ENCODE measurements at regions not wholly inside any gene's neighbourhood (a gene's known extent, or its start where the extent isn't known, plus 50 kb on each side); places are given as distances from the start of the nearest gene placed in this dataset.

DNA sequence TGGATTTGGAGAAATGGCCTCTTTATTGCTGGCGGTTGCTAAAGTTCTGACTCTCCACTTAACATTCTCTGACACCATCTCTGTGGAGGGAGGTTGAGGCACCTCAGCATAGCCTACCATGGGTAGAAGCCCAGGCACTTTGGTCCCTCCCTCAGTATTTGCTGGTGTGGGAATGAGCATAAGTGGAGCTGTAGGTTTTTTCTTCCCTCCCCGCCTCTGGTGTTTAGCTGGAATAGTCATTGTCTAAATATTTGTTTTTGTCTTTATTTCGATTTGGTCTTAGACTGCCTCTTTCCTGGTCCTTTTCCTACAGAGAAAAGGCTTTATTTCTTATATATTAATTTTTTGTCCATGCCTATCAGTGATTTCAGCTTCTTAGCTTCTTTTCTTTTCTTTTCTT, 203.4 kb upstream of the AGR3 start:
- TF ChIP-seq, protein P1, sequence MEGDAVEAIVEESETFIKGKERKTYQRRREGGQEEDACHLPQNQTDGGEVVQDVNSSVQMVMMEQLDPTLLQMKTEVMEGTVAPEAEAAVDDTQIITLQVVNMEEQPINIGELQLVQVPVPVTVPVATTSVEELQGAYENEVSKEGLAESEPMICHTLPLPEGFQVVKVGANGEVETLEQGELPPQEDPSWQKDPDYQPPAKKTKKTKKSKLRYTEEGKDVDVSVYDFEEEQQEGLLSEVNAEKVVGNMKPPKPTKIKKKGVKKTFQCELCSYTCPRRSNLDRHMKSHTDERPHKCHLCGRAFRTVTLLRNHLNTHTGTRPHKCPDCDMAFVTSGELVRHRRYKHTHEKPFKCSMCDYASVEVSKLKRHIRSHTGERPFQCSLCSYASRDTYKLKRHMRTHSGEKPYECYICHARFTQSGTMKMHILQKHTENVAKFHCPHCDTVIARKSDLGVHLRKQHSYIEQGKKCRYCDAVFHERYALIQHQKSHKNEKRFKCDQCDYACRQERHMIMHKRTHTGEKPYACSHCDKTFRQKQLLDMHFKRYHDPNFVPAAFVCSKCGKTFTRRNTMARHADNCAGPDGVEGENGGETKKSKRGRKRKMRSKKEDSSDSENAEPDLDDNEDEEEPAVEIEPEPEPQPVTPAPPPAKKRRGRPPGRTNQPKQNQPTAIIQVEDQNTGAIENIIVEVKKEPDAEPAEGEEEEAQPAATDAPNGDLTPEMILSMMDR (IDR thresholded peaks at IDR 0.05; ENCODE audit: unreplicated experiment): no peak
- Mint-ChIP-seq H3K4me1 (ENCODE audit: unreplicated experiment) (peaks cover 7% of the 10 kb centered on the region), H3K27me3 (ENCODE audit: unreplicated experiment) (no peaks in the 10 kb centered on the region), H3K9me3 (ENCODE audit: unreplicated experiment) (no peaks in the 10 kb centered on the region), H3K27ac (ENCODE audit: unreplicated experiment) (no peak overlapping the region), H3K4me3 (ENCODE audit: unreplicated experiment) (no peak overlapping the region), H3K36me3 (ENCODE audit: low read depth, unreplicated experiment) (no peaks in the 10 kb centered on the region)
- DNase-seq (ENCODE audit: low spot score): no peak

DNA sequence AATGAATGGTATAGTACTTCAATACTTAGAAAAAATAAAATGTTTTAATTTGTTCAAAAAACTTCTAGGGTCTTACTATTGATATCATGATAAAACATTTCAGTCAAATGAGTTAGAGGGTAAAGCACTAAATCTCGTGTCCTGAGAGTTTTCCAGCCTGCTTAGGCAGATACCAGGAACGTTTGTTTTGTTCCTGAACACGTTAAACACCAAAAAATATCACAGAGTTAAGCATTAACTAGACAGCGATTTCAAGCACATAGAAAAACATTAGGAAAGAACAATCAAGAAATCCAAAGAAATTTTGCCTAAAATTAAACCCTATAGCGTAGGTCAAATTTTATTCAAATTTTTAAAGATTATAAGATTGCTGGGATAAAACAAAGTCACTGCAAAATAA, 204.6 kb upstream of the AGR3 start:
- H3K27me3 Mint-ChIP-seq (ENCODE audit: unreplicated experiment): no peaks in the 10 kb centered on the region
- peaks cover 7% of the 10 kb centered on the region for H3K4me1 Mint-ChIP-seq (ENCODE audit: unreplicated experiment)
- TF ChIP-seq, protein P1 (IDR thresholded peaks at IDR 0.05; ENCODE audit: unreplicated experiment): no peak
- DNase-seq (ENCODE audit: low spot score): no peak
- no peaks in the 10 kb centered on the region for H3K9me3 Mint-ChIP-seq (ENCODE audit: unreplicated experiment)
- no peak overlapping the region for H3K27ac Mint-ChIP-seq (ENCODE audit: unreplicated experiment)
- no peak overlapping the region for H3K4me3 Mint-ChIP-seq (ENCODE audit: unreplicated experiment)
- no peaks in the 10 kb centered on the region for H3K36me3 Mint-ChIP-seq (ENCODE audit: low read depth, unreplicated experiment)

DNA sequence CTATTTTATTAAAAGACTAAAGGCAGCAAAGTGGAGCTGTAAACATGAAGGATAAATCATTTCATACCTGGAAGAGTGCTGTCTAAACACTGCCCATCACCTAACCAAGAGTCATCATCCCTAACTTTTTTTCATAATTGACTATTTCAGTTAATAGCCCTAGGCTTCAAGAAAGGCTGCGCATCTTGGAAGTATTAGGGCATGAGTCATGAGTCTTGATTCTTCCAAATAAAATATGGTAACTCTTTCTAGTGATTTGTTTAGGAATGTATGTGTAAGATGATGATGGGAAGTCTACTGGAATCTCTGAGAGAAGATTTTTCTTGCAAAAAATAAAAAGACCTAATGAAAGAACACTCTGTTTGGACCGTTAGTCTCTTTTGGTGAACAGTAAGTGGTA, 207.7 kb upstream of the AHR start:
- Mint-ChIP-seq H3K27me3 (ENCODE audit: unreplicated experiment) (no peaks in the 10 kb centered on the region), H3K4me1 (ENCODE audit: unreplicated experiment) (no peaks in the 10 kb centered on the region), H3K9me3 (ENCODE audit: unreplicated experiment) (no peaks in the 10 kb centered on the region), H3K4me3 (ENCODE audit: unreplicated experiment) (no peak overlapping the region), H3K27ac (ENCODE audit: unreplicated experiment) (no peak overlapping the region), H3K36me3 (ENCODE audit: low read depth, unreplicated experiment) (no peaks in the 10 kb centered on the region)
- DNase-seq (ENCODE audit: low spot score): no peak
- TF ChIP-seq, protein P1 (IDR thresholded peaks at IDR 0.05; ENCODE audit: unreplicated experiment): no peak

DNA sequence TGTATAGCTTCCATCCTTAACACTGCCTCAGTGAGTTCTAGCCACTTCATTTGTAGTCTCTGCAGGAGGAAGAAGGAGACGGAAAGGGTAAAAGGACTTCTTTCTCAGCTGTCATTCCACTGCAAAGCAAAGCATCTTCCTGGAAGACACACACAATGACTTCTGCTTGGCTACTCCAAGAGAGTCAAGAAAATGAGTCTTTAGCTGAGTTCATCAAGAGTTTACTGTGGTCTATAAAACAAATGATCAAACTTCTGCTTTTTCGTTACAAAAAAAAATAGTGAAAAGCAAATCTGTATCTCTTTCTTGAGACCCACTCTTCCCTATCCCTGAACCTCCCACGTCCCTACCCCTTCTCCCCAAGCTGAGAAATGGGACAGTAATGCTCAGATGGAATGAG, 205.0 kb upstream of the AHR start:
- H3K4me1 Mint-ChIP-seq (ENCODE audit: unreplicated experiment): no peaks in the 10 kb centered on the region
- no peaks in the 10 kb centered on the region for H3K36me3 Mint-ChIP-seq (ENCODE audit: low read depth, unreplicated experiment)
- no peak for DNase-seq (ENCODE audit: low spot score)
- no peaks in the 10 kb centered on the region for H3K9me3 Mint-ChIP-seq (ENCODE audit: unreplicated experiment)
- TF ChIP-seq, protein P1 (IDR thresholded peaks at IDR 0.05; ENCODE audit: unreplicated experiment): no peak
- no peak overlapping the region for H3K27ac Mint-ChIP-seq (ENCODE audit: unreplicated experiment)
- H3K27me3 Mint-ChIP-seq (ENCODE audit: unreplicated experiment): peaks cover 2% of the 10 kb centered on the region
- no peak overlapping the region for H3K4me3 Mint-ChIP-seq (ENCODE audit: unreplicated experiment)

DNA sequence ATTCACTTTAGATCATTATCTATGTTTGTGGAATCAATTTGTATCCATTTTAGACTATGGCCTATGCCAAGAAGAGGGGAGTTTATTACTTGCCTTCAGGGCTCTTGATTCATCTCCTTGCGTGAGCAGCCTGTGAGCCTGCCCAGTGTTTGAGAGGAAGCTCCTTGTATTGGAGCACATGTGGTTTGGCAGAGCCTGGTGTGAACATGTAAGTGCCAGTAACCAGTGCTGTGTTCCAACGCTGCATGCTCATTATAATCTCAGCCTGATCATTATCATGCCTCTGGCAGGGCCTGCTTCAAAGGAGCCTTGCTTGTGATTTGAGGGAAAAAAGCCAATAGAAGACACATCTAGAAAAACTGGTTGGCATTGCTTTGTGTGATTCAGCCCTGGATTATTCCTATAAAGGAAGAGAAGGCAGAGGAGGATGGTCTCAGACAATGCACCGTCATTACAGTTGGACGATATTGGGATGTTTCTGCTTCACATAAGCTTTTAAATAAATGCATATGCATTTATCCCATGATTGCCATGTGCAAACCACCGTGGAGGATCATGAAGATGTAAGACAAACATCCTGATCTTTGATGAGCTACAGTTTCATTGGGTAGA, 203.4 kb upstream of the AHR start:
- Mint-ChIP-seq H3K36me3 (ENCODE audit: low read depth, unreplicated experiment) (no peaks in the 10 kb centered on the region), H3K27me3 (ENCODE audit: unreplicated experiment) (peaks cover 2% of the 10 kb centered on the region), H3K9me3 (ENCODE audit: unreplicated experiment) (no peaks in the 10 kb centered on the region), H3K4me3 (ENCODE audit: unreplicated experiment) (no peak overlapping the region), H3K4me1 (ENCODE audit: unreplicated experiment) (no peaks in the 10 kb centered on the region), H3K27ac (ENCODE audit: unreplicated experiment) (no peak overlapping the region)
- TF ChIP-seq, protein P1 (IDR thresholded peaks at IDR 0.05; ENCODE audit: unreplicated experiment): no peak
- no peak for DNase-seq (ENCODE audit: low spot score)
